Pancreas (tissue), 10 donors: ENCODE measurements at regions not wholly inside any gene's neighbourhood (a gene's known extent, or its start where the extent isn't known, plus 50 kb on each side); places are given as distances from the start of the nearest gene placed in this dataset.

ENCODE experiments used
- ATAC-seq, 4 donors: fragments of 200-7000 bp; cut with Tn5 transposase; one replicate each; pipeline versions ENCODE4 v1.8.0 to v1.9.1; 2020; ENCODE audit warnings: mild to moderate bottlenecking in 4 of 4, moderate library complexity in 4 of 4
- DNase-seq, 6 donors: peaks; one replicate each; pipeline ENCODE4 v3.0.0-alpha.2; 2020
- FAIRE-seq: peaks from 2 replicates; lab custom pipeline; 2012; peaks lifted over from hg19 to GRCh38; lab: Jason Lieb, UNC
- H3K27ac ChIP-seq, 4 donors: fragments of 200-600 bp; sonication (generic); 1 replicate in 3 of 4; 2 replicates in 1 of 4; pipeline versions ENCODE4 v1.5.0 to v1.8.0; 2020
- H3K27me3 ChIP-seq, 4 donors: fragments of 200-600 bp; one replicate each; pipeline ENCODE4 v1.8.0; 2021
- H3K36me3 ChIP-seq, 3 donors: fragments of 200-600 bp; sonication (generic) in 1 of 3; one replicate each; pipeline versions ENCODE4 v1.5.0 to v1.8.0; 2020 to 2021
- H3K4me1 ChIP-seq, 3 donors: fragments of 200-600 bp; one replicate each; pipeline ENCODE4 v1.8.0; 2021
- H3K4me3 ChIP-seq, 4 donors: fragments of 200-600 bp; sonication (generic) in 2 of 4; one replicate each; pipeline versions ENCODE4 v1.5.0 to v1.8.0; 2020 to 2021
- H3K9me3 ChIP-seq, 4 donors: fragments of 200-600 bp; one replicate each; pipeline ENCODE4 v1.8.0; 2021
- WGBS, 2 donors: extraction: QIAGEN DNeasy Blood & Tissue Kit; methylation state at CpG; one replicate each; pipeline ENCODE4 v1.1.7; 2013; 5-methylcytosine and 5-hydroxymethylcytosine counted together
- intact Hi-C, 3 donors: fragments of 100-400 bp; cut with DNase I; formaldehyde crosslinking; loops; one replicate each; pipeline versions ENCODE4 v1.11.1 to v1.14.2; 2022
- TF ChIP-seq, protein P1 (sequence below), 4 donors: fragments of 200-600 bp; sonication (generic) in 3 of 4; IDR thresholded peaks; one replicate each; pipeline versions ENCODE4 v1.5.0 to v1.8.0; 2021; ENCODE audit warnings: antibody characterized with exemption in 4 of 4
- donor health status: healthy with polysubstance abuse.
- donor health status: DM: no; HTN: no; CAD: no; lungs with moderate emphysema.
- donor health status: DM: no; HTN: no; CAD: no.
- donor health status: control.
- donor health status: control.
- donor health status: Bipolar disorder and iron deficiency.
- donor health status: DM: yes; HTN: yes; CAD: no.
- donor health status: DM: no; HTN: no; CAD: no.
- donor health status: DM: no; HTN: no; CAD: no.
- donor health status: DM: yes; HTN: yes; CAD: no.

- no peak for ATAC-seq
- H3K27ac ChIP-seq: no peak overlapping the region
- intact Hi-C loops: no loop called here
- no peak for DNase-seq
- H3K9me3 ChIP-seq: no peaks in the 10 kb centered on the region
- H3K27me3 ChIP-seq: no peaks in the 10 kb centered on the region
- no peak for FAIRE-seq
- TF ChIP-seq, protein P1, sequence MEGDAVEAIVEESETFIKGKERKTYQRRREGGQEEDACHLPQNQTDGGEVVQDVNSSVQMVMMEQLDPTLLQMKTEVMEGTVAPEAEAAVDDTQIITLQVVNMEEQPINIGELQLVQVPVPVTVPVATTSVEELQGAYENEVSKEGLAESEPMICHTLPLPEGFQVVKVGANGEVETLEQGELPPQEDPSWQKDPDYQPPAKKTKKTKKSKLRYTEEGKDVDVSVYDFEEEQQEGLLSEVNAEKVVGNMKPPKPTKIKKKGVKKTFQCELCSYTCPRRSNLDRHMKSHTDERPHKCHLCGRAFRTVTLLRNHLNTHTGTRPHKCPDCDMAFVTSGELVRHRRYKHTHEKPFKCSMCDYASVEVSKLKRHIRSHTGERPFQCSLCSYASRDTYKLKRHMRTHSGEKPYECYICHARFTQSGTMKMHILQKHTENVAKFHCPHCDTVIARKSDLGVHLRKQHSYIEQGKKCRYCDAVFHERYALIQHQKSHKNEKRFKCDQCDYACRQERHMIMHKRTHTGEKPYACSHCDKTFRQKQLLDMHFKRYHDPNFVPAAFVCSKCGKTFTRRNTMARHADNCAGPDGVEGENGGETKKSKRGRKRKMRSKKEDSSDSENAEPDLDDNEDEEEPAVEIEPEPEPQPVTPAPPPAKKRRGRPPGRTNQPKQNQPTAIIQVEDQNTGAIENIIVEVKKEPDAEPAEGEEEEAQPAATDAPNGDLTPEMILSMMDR (IDR thresholded peaks at IDR 0.05): no peak
- no peaks in the 10 kb centered on the region for H3K4me1 ChIP-seq
- no peak overlapping the region for H3K4me3 ChIP-seq
- H3K36me3 ChIP-seq: no peaks in the 10 kb centered on the region
Measured at GRCh38 chr5:10173716-10174115, 76.0 kb downstream of the ATPSCKMT start.

DNA sequence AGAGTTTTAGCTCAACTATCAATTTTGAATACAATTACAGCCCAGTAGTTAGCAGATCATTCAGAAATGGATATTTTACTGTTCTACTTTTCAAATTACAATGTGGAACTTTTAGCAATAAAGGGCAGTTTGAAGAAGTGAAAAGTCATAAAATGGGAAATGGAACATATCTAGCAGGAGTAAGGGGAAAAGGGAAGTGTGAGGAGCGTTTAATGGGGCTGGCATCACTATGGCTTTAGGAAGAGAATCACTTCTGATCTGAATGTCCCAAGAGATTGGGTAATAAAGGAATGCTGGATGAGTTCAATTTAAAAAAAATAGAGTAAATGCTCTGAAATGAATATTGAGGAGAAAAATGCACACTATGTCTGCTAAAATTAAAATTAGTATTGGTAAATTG is 77.4 kb downstream of the ATPSCKMT start:
- Histone ChIP-seq H3K4me1 (no peaks in the 10 kb centered on the region), H3K27me3 (no peaks in the 10 kb centered on the region), H3K27ac (no peak overlapping the region), H3K36me3 (no peaks in the 10 kb centered on the region), H3K4me3 (no peak overlapping the region), H3K9me3 (no peaks in the 10 kb centered on the region)
- DNase-seq (no peak), ATAC-seq (no peak), FAIRE-seq (no peak)
- WGBS, 2 donors: 39 to 46% methylated on average over 1 of the region's 1 CpG
- intact Hi-C loops: no loop called here
- TF ChIP-seq, protein P1 (IDR thresholded peaks at IDR 0.05): no peak

DNA sequence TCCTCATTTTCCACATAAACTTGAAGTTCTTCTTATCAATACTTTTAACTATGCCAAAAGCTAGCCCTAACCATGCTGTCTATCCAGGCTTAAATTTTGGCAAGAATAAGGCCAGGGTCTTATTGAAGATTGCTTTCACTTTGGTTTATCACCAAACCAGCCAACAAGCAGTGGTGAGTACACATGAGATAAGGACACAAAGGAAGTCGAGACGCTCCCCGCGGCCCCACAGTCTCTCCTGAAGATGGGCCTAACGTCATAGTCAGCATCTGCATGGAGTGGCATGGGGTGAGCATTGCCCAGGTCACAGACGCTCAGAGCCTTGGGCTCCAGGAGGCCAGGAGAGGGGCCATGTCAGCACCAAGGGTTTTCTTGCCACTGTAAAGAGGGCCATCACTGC is 80.3 kb downstream of the ATPSCKMT start:
- no peak for FAIRE-seq
- no peaks in the 10 kb centered on the region for H3K9me3 ChIP-seq
- no peak for ATAC-seq
- H3K4me3 ChIP-seq: no peak overlapping the region
- no peak for DNase-seq
- no peaks in the 10 kb centered on the region for H3K36me3 ChIP-seq
- H3K4me1 ChIP-seq: no peaks in the 10 kb centered on the region
- TF ChIP-seq, protein P1 (IDR thresholded peaks at IDR 0.05): no peak
- intact Hi-C loops: no loop called here
- H3K27ac ChIP-seq: no peak overlapping the region
- H3K27me3 ChIP-seq: no peaks in the 10 kb centered on the region
- 39 to 42% methylated on average over 6 of the region's 6 CpGs for WGBS, 2 donors

GRCh38 chr5:10168254-10168653 is 81.4 kb downstream of the ATPSCKMT start:
- no peak overlapping the region for H3K27ac ChIP-seq
- H3K9me3 ChIP-seq: no peaks in the 10 kb centered on the region
- DNase-seq (no peak), ATAC-seq (no peak), FAIRE-seq (no peak)
- H3K4me1 ChIP-seq: no peaks in the 10 kb centered on the region
- TF ChIP-seq, protein P1 (IDR thresholded peaks at IDR 0.05): no peak
- intact Hi-C loops: no loop called here
- 71 to 74% methylated on average over 8 of the region's 8 CpGs for WGBS, 2 donors
- no peak overlapping the region for H3K4me3 ChIP-seq
- no peaks in the 10 kb centered on the region for H3K27me3 ChIP-seq
- H3K36me3 ChIP-seq: no peaks in the 10 kb centered on the region

DNA sequence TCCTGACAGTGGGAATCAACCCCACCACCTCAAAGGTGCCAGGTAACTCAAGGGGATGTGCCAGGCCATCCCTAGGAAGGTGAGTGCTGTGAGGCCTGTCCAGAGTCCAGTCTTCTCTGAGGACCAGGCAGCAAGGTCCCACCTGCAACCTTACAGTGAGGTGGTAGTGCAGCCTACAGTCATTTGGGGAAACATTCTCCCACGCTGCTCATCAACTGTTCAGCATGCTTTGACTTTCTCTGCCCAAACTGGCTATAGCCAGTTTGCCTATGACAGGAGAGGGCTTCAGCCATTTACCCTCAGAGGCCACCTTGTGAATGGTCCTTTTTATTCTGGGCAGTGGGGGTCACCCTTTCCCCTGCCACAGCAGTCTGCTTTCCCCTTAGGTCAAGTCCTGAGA is 81.9 kb downstream of the ATPSCKMT start:
- no peak overlapping the region for H3K27ac ChIP-seq
- no peaks in the 10 kb centered on the region for H3K27me3 ChIP-seq
- H3K36me3 ChIP-seq: no peaks in the 10 kb centered on the region
- 64 to 83% methylated on average over 1 of the region's 1 CpG for WGBS, 2 donors
- FAIRE-seq (no peak), ATAC-seq (no peak), DNase-seq (no peak)
- TF ChIP-seq, protein P1 (IDR thresholded peaks at IDR 0.05): no peak
- no peaks in the 10 kb centered on the region for H3K9me3 ChIP-seq
- intact Hi-C loops: no loop called here
- H3K4me1 ChIP-seq: no peaks in the 10 kb centered on the region
- H3K4me3 ChIP-seq: no peak overlapping the region
